SK-N-SH treated with all-trans-retinoic acid at 6 μM for 48 hours (cell line): ENCODE measurements at regions not wholly inside any gene's neighbourhood (a gene's known extent, or its start where the extent isn't known, plus 50 kb on each side); places are given as distances from the start of the nearest gene placed in this dataset.
"Not testable (repeated sequence)": the region's sequence is repeated elsewhere in the genome, so short reads cannot be mapped to it uniquely, and the experiment has no call there.

Experiments
- ARNTL ChIP-seq: fragments of 450-650 bp; formaldehyde crosslinking; IDR thresholded peaks from 2 replicates; pipeline ENCODE4 v1.5.0; 2020; ENCODE audit warnings: low read depth, mild to moderate bottlenecking, moderate library complexity, borderline replicate concordance
- BACH2 ChIP-seq: fragments of 250-450 bp; sonication (Bioruptor Pico); IDR thresholded peaks from 2 replicates; pipeline ENCODE4 v1.9.0; 2021; ENCODE audit warnings: mild to moderate bottlenecking, borderline replicate concordance
- ESRRG ChIP-seq: fragments of 250-450 bp; sonication (Bioruptor Pico); IDR thresholded peaks from 2 replicates; pipeline ENCODE4 v1.6.1; 2021; ENCODE audit warnings: mild to moderate bottlenecking
- OSR1 ChIP-seq: fragments of 250-450 bp; sonication (Bioruptor Pico); IDR thresholded peaks from 2 replicates; pipeline ENCODE4 v1.8.0; 2022; ENCODE audit warnings: moderate library complexity, mild to moderate bottlenecking, inconsistent platforms
- RARB ChIP-seq: fragments of 250-450 bp; sonication (Bioruptor Pico); IDR thresholded peaks from 2 replicates; pipeline ENCODE4 v1.8.0; 2021; ENCODE audit warnings: mild to moderate bottlenecking, moderate library complexity
- SNAI2 ChIP-seq: fragments of 250-450 bp; sonication (Bioruptor Pico); IDR thresholded peaks from 2 replicates; pipeline ENCODE4 v1.5.0; 2020; ENCODE audit warnings: mild to moderate bottlenecking, moderate library complexity
- TCF4 ChIP-seq: fragments of 250-450 bp; sonication (Bioruptor Pico); IDR thresholded peaks from 2 replicates; pipeline ENCODE4 v1.8.0; 2021; ENCODE audit warnings: mild to moderate bottlenecking, moderate library complexity, borderline replicate concordance
- TSHZ2 ChIP-seq: fragments of 250-450 bp; sonication (Bioruptor Pico); IDR thresholded peaks from 2 replicates; pipeline ENCODE4 v1.5.0; 2020; ENCODE audit warnings: mild to moderate bottlenecking, moderate library complexity
- ZFP3 ChIP-seq: fragments of 250-450 bp; sonication (Bioruptor Pico); IDR thresholded peaks from 2 replicates; pipeline ENCODE4 v1.5.0; 2020; ENCODE audit warnings: mild to moderate bottlenecking, moderate library complexity
- ZNF70 ChIP-seq: fragments of 450-650 bp; formaldehyde crosslinking; IDR thresholded peaks from 2 replicates; pipeline ENCODE4 v1.5.0; 2020; ENCODE audit warnings: mild to moderate bottlenecking, moderate library complexity
- TF ChIP-seq, protein P1 (sequence below): fragments of 250-450 bp; sonication (Bioruptor Pico); IDR thresholded peaks from 2 replicates; pipeline ENCODE4 v1.8.0; 2020; ENCODE audit warnings: mild to moderate bottlenecking, moderate library complexity, borderline replicate concordance

DNA sequence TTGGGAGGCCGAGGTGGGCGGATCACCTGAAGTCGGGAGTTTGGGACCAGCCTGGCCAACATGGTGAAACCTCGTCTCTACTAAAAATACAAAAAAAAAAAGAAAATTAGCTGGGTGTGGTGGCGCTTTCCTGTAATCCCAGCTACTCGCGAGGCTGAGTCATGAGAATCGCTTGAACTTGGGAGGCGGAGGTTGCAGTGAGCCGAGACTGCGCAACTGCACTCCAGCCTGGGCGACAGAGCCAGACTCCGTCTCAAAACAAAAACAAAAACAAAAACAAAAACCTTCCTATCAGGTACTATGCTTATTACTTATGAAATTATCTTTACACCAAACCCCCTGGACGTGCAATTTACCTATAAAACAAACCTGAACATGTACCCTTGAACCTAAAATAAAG, 106.0 kb upstream of the PNPT1 start:
- TF ChIP-seq ZFP3; ESRRG (CRISPR knock-in tag); RARB (CRISPR knock-in tag); OSR1 (CRISPR knock-in tag); BACH2 (CRISPR knock-in tag); ARNTL; TCF4; SNAI2 (CRISPR knock-in tag); TSHZ2; ZNF70 (CRISPR knock-in tag): not testable (repeated sequence)
- TF ChIP-seq, protein P1, sequence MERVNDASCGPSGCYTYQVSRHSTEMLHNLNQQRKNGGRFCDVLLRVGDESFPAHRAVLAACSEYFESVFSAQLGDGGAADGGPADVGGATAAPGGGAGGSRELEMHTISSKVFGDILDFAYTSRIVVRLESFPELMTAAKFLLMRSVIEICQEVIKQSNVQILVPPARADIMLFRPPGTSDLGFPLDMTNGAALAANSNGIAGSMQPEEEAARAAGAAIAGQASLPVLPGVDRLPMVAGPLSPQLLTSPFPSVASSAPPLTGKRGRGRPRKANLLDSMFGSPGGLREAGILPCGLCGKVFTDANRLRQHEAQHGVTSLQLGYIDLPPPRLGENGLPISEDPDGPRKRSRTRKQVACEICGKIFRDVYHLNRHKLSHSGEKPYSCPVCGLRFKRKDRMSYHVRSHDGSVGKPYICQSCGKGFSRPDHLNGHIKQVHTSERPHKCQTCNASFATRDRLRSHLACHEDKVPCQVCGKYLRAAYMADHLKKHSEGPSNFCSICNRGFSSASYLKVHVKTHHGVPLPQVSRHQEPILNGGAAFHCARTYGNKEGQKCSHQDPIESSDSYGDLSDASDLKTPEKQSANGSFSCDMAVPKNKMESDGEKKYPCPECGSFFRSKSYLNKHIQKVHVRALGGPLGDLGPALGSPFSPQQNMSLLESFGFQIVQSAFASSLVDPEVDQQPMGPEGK (CRISPR knock-in tag), result not testable (repeated sequence)
